ENCODE measurements at regions not wholly inside any gene's neighbourhood (a gene's known extent, or its start where the extent isn't known, plus 50 kb on each side); places are given as distances from the start of the nearest gene placed in this dataset.

DNA sequence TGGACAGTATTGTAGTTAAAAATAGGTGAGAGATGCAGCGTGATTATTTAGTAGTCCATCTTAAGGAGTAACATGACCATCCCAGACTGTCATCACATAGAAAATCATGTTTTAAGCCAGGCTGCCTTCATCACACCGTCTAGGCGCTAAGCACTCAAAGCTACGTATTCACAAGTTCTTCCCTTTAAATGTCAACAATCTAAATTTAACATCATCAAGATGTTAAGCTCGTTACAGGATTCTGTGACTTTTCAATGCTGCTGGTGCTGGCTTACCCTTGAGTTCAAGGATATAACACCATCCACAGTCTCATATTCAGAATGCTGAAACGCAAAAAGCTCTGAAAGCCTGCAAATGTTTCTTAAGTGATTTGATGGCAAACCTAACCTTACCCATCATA lies 109.5 kb upstream of the CDCA7L start:
- TF ChIP-seq POLR2AphosphoS5 (IDR thresholded peaks at IDR 0.05), result no peak
- TF ChIP-seq, protein P1, sequence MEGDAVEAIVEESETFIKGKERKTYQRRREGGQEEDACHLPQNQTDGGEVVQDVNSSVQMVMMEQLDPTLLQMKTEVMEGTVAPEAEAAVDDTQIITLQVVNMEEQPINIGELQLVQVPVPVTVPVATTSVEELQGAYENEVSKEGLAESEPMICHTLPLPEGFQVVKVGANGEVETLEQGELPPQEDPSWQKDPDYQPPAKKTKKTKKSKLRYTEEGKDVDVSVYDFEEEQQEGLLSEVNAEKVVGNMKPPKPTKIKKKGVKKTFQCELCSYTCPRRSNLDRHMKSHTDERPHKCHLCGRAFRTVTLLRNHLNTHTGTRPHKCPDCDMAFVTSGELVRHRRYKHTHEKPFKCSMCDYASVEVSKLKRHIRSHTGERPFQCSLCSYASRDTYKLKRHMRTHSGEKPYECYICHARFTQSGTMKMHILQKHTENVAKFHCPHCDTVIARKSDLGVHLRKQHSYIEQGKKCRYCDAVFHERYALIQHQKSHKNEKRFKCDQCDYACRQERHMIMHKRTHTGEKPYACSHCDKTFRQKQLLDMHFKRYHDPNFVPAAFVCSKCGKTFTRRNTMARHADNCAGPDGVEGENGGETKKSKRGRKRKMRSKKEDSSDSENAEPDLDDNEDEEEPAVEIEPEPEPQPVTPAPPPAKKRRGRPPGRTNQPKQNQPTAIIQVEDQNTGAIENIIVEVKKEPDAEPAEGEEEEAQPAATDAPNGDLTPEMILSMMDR (IDR thresholded peaks at IDR 0.05 in 8 of 11, conservative IDR thresholded peaks at IDR 0.05 in 3 of 11), result no peak

Measured in spleen (tissue), 7 donors.